Right kidney (tissue), 1 donor: ENCODE measurements at regions not wholly inside any gene's neighbourhood (a gene's known extent, or its start where the extent isn't known, plus 50 kb on each side); places are given as distances from the start of the nearest gene placed in this dataset.

Experiments used
- DNase-seq: peaks from one replicate; pipeline ENCODE4 v3.0.0-alpha.2; 2016

DNA sequence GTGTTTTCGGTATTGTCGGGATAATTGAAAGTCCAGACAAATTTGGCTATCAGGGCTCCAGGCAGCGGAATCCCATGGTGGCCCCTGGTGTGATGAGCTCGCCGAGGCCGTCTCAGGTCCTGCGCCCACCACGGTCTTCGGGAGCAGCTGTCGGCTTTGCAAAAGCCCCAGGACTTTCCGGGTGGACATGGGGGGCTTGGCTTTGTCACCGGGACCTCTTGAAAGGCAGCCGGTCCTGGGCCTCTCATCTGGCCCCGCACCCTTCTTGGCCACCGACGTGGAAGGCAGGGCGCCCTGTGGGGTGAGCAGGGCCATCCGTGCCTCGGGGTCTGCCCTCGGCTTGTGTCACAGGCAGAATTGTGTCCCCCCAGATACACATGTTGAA lies 87.1 kb upstream of the ACTRT2 start:
- DNase-seq: no peak

GRCh38 chr1:2934642-2935081 lies 86.6 kb upstream of the ACTRT2 start:
- no peak for DNase-seq

GRCh38 chr1:2935184-2935583 lies 86.1 kb upstream of the ACTRT2 start:
- no peak for DNase-seq

GRCh38 chr1:2935751-2936390 lies 85.4 kb upstream of the ACTRT2 start:
- DNase-seq: no peak

DNA sequence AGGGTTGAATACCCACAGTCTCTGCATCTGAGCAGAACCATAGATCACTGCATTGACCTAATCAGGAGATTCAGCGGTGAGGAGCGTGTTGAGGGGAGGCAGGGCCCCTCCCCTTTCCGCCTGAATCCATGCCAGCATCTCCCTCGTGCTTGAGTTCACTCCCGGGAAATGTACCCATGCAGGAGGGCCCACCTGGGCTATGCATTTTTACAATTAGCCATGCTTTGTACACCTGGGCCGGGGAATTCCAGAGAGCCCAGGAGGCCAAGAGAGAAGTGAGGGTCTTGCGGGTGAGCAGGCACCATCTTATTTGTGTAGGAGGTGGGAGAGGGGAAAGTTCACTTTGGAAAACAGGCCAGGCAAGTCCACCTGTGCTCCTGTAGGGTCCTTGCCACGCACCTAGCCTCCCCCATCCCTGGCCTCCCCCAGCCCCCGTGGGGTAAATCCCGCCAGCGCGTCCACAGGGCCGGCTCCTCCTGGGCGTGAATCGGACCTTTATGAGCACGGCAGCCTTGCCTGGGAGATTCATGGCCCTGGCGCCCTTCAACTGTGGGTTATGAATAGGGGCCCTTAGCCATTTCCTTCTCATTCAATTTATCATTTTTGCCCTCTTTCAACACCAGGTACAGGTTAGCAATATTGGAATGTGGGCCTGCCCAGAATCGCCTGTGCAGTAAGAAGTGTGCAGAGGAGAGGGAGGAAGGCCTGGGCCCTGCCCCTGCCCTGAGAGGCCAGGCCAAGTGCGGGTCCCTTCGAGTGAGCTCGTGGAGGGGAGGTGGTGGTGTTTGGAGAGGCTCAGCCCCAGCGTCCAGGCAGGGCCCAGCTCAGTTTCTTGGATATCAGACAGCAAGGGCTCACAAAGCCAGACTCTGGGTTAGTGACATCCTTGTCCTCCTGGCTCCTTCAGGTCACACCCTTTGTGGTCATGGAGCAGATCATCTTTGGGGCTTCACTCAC lies 84.4 kb upstream of the ACTRT2 start:
- no peak for DNase-seq

- no peak for DNase-seq
These were observed 83.5 kb upstream of the ACTRT2 start for GRCh38 chr1:2937805-2938204.

DNA sequence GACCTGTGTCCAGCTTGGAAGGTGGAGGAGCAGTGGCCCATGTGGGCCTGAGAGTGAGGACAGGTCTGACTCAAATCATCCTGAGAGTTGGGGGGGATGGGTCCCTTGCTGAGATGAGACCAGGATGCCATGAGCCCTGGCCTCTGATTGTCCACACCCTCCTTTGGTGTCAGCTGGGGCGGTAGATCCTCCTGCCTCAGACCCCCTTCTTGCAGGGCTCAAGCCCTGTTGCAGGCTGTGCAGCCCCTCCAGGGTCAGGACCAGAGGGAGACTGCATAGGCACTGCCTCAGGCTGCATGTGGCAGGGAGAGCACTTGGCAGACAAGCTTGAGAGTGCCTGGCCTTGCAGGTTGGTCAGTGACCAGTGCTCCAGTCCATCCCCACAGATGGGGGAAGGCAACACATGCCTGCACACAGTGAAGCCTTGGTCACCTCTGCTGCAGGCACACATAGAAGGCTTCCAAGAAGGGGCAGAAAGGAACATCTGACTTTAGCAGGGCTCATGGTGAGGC lies 82.2 kb upstream of the ACTRT2 start:
- DNase-seq: no peak

DNA sequence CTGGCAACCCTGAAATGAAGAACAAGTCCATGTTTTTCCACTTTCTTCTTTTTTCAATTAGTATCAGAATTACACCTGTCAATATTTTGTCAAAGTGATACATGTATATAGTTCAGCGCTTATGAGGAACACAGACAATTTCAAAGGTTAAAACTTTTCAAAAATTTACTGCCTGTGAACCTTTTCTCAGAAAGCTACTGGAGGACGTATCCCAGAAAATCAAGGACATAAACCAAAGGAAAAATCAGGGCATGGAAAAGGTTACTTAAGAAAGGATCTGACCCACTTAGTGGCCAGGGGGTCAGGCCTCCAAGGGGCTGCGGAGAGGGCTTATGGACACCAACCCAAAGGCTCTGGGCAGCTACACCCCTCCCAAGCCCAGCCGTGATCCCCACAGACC lies 81.1 kb upstream of the ACTRT2 start:
- no peak for DNase-seq

GRCh38 chr1:2941040-2941439 lies 80.2 kb upstream of the ACTRT2 start:
- DNase-seq: no peak

GRCh38 chr1:2941907-2942306 lies 79.4 kb upstream of the ACTRT2 start:
- no peak for DNase-seq

DNA sequence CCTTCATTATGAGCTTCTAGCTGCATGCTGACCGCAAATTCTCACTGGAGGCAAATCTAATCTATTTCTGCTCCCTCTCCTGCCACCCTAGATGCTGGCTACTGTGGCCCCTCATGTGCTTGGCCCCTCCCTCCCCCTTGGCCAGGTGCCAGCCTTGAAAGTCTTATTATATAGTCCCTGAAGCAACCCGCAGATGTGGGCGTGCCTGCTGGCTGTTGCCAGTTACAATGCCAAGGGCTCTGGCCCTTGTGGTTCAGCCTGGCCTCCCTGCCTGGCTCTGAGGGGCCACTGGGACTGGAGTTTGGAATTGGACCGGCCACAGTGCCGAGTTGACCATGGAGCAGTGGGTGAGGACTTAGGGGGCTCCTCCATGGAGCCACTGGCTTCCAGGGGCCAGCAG lies 78.9 kb upstream of the ACTRT2 start:
- DNase-seq: no peak

- no peak for DNase-seq
These were observed 77.5 kb upstream of the ACTRT2 start for GRCh38 chr1:2943686-2944260.

DNA sequence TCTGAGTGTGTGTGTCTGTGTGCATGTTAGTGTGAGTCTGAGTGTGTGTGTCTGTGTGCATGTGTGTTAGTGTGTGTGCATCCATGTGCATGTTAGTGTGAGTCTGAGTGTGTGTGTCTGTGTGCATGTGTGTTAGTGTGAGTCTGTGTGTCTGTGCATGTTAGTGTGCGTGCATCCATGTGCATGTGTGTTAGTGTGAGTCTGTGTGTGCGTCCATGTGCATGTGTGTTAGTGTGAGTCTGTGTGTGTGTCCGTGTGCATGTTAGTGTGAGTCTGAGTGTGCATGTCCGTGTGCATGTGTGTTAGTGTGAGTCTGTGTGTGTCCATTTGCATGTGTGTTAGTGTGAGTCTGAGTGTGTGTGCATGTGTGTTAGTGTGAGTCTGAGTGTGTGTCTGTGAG lies 76.6 kb upstream of the ACTRT2 start:
- DNase-seq: no peak

GRCh38 chr1:2945821-2946231 lies 75.4 kb upstream of the ACTRT2 start:
- no peak for DNase-seq

DNA sequence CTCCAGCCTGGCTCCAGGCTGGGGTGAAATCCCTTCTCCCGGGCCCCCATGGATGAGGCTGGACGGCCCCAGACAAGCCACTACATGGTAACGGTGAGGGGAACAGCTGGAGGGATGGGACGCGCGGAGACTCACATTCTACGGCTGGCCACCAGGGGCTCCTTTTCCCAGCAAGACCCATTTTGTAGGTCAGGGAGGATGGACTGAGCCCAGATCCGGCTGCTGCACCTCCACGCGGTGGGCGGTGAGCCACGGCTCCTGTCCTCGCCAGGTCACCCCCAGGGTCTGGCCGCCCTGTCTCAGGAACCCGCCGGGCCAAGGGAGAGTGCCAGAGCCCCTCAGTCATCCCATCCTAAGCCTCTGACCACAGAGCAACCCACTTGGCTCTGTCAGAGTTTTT lies 75.0 kb upstream of the ACTRT2 start:
- DNase-seq: no peak

- no peak for DNase-seq
These were observed 74.1 kb upstream of the ACTRT2 start for GRCh38 chr1:2946999-2947690.

GRCh38 chr1:2948001-2948750 lies 73.1 kb upstream of the ACTRT2 start:
- no peak for DNase-seq

DNA sequence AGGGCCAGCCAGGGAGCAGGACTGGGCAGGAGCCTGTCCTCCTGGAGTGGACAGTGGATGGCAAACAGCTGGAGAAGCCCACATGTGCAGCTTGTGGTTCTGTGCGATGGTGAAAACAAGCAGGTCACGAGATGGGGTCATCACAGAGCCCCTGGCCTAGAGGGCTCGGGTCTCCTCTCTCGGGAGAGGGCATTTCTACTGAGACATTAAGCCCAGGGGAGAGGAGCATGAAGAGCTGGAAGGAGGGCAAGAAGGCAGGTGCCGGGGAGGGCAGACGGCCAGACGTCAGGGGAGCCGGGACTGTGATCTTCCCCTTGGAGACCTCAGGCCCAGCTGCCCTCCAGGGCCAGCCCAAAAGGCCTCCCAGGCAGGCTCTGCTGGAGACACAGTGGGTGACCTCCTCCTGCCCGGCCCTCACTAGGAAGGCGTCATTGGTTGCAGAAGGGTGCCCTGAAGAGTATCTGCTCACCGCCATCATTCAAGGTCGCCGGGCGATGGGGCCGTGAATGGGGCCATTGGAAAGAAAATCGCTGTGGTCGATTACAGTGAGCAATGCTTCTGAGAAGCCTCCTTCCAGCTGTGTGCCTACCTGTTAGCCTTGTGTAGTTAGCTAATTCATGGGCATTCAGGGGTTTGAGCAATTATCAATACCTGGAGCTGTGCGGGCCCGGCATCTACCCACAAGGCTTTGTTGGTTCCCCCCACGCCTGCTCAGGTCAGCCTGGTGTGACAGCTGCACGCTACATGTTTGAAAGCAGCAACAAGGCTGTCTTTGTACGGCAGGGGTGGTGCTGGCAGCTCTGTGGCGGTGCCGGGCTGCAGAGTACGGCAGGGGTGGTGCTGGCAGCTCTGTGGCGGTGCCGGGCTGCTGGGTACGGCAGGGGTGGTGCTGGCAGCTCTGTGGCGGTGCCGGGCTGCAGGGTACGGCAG lies 72.3 kb upstream of the ACTRT2 start:
- no peak for DNase-seq

DNA sequence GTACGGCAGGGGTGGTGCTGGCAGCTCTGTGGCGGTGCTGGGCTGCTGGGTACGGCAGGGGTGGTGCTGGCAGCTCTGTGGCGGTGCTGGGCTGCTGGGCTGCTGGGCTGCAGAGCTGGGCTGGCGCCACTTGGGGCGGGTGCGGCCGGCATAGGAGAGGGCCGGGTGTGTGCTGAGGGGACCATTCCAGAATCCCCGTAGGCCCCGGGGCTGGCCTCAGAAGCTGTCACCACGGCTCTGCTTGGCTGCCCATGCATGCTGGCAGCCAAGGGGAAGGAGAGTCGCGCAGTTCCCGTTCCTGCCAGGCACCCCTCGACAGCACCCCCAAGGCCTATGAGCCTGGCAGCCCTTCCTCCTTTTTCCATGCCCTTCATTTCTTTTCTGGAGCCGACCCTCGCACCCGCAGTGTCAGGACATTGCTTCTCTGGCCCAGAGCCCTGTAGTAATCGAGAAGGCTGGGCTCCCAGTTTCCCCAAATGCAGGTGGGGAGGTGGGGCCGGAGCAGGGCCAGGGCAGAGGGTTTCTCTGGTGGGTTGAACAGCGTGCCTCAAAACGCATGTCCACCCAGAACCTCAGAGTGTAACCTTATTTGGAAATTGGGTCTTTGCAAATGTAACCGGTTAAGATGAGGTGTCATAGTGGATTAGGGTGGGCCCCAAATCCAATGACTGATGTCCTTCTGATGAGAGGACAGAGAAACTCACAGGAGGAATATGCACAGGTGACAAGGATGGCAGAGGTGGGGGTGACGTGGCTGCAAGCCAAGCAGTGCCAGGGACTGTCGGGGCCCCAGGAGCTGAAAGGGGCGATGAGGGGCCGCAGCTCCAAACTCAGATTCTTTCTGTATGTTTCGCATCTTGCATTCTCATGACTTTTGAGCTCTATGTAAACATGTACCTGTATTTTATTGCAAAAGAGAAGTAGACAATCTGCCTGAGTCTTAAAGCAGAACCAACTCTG lies 71.0 kb upstream of the ACTRT2 start:
- DNase-seq: no peak

GRCh38 chr1:2950926-2951305 lies 70.4 kb upstream of the ACTRT2 start:
- no peak for DNase-seq
